HepG2 (cell line): ENCODE measurements at regions not wholly inside any gene's neighbourhood (a gene's known extent, or its start where the extent isn't known, plus 50 kb on each side); places are given as distances from the start of the nearest gene placed in this dataset.

Experiments
- ATAC-seq: fragments of 200-7000 bp; cut with Tn5 transposase; 3 replicates; pipeline ENCODE4 v1.9.1; 2020; ENCODE audit warnings: mild to moderate bottlenecking, moderate library complexity
- BruUV-seq: library from RNA; stranded (reverse); fragments of 400-500 nt; replicated peaks from 2 replicates; lab custom pipeline; 2021; lab: Mats Ljungman, UMichigan
- CTCF ChIA-PET: fragments of 300-600 bp; formaldehyde crosslinking; extraction: SDS; loops from one replicate; lab custom pipeline; 2021; ENCODE audit warnings: low total read pairs, inconsistent platforms, low intra/inter-chr PET ratio; lab: Yijun Ruan, JAX
- POLR2A ChIA-PET: fragments of 350-600 bp; sonication (Branson Sonifier 250); formaldehyde crosslinking; loops from one replicate; lab custom pipeline; 2020; ENCODE audit warnings: antibody characterized with exemption, inconsistent platforms; lab: Yijun Ruan, JAX
- DNase-seq: peaks from one replicate; pipeline ENCODE4 v3.0.0-alpha.2; 2015; ENCODE audit warnings: low spot score
- FAIRE-seq: peaks from 3 replicates; lab custom pipeline; 2011; peaks lifted over from hg19 to GRCh38; lab: Jason Lieb, UNC
- H2AFZ ChIP-seq: one replicate; pipeline ENCODE4 v1.6.1; 2011; ENCODE audit warnings: low read length, inconsistent platforms
- H3K27ac ChIP-seq: fragments of 300-600 bp; 3 replicates; pipeline ENCODE4 v1.8.0; 2011; ENCODE audit warnings: mixed run types, mild to moderate bottlenecking, mixed read lengths, low read length, inconsistent platforms; ENCODE audit not compliant: insufficient read depth; ENCODE audit errors: extremely low read length
- H3K27me3 ChIP-seq, 2 experiments: fragments of 200-600 bp in 1 of 2; 2 replicates in 1 of 2; 3 replicates in 1 of 2; pipeline versions ENCODE4 v1.6.0 to v1.8.0; 2011; ENCODE audit warnings: low read length in 2 of 2, mild to moderate bottlenecking in 2 of 2, moderate library complexity in 2 of 2, inconsistent platforms in 1 of 2; ENCODE audit not compliant: insufficient read depth in 2 of 2, control insufficient read depth in 1 of 2
- H3K36me3 ChIP-seq, 2 experiments: fragments of 200-600 bp in 1 of 2; replicated peaks in 1 of 2; 2 replicates in 1 of 2; 3 replicates in 1 of 2; pipeline versions ENCODE4 v1.5.1 to v1.8.0; 2011; ENCODE audit warnings: low read length in 2 of 2, inconsistent platforms in 1 of 2; ENCODE audit not compliant: insufficient read depth in 2 of 2, control insufficient read depth in 1 of 2
- H3K4me1 ChIP-seq: 2 replicates; pipeline ENCODE4 v1.5.1; 2012; ENCODE audit warnings: low read length, inconsistent platforms; ENCODE audit not compliant: insufficient read depth
- H3K4me2 ChIP-seq: 2 replicates; pipeline ENCODE4 v1.6.0; 2011; ENCODE audit warnings: low read depth, low read length, inconsistent platforms
- H3K4me3 ChIP-seq, 3 experiments: fragments of 200-600 bp in 1 of 3; sonication (generic), shearing (Covaris generic) in 1 of 3; replicated peaks in 1 of 3; 2 replicates each; pipeline ENCODE4 v1.5.1; 2011 to 2016; ENCODE audit warnings: low read length in 3 of 3, inconsistent platforms in 2 of 3, low read depth in 2 of 3, mild to moderate bottlenecking in 2 of 3, control low read depth in 1 of 3, mixed read lengths in 1 of 3; ENCODE audit not compliant: insufficient read depth in 1 of 3
- H3K79me2 ChIP-seq: one replicate; pipeline ENCODE4 v1.6.1; 2011; ENCODE audit warnings: low read length, inconsistent platforms; ENCODE audit not compliant: insufficient read depth
- H3K9ac ChIP-seq: 2 replicates; pipeline ENCODE4 v1.6.0; 2011; ENCODE audit warnings: mild to moderate bottlenecking, low read depth, low read length, inconsistent platforms; ENCODE audit not compliant: insufficient read depth
- H3K9me3 ChIP-seq: 2 replicates; pipeline ENCODE4 v1.5.1; 2012; ENCODE audit warnings: mild to moderate bottlenecking, low read length
- H4K20me1 ChIP-seq: 2 replicates; pipeline ENCODE4 v1.6.0; 2011; ENCODE audit warnings: inconsistent platforms, mild to moderate bottlenecking, low read length, moderate library complexity; ENCODE audit not compliant: insufficient read depth
- FOXA3 ChIP-seq: IDR thresholded peaks from 2 replicates; pipeline ENCODE4 v1.6.1; 2016; ENCODE audit warnings: missing genetic modification reagents, missing compliant biosample characterization
- POGZ ChIP-seq: sonication (generic); formaldehyde crosslinking; IDR thresholded peaks from 2 replicates; pipeline ENCODE4 v1.4.0; 2020; ENCODE audit warnings: mild to moderate bottlenecking, missing genetic modification reagents
- PTBP1 ChIP-seq: fragments of 200-400 bp; formaldehyde crosslinking; IDR thresholded peaks from 2 replicates; pipeline ENCODE4 v1.6.1; 2018; ENCODE audit warnings: low read length, low read depth; ENCODE audit not compliant: poor library complexity, severe bottlenecking
- SAFB2 ChIP-seq: sonication (generic); formaldehyde crosslinking; IDR thresholded peaks from 2 replicates; pipeline ENCODE4 v1.5.1; 2020; ENCODE audit warnings: missing genetic modification reagents, low read depth, mild to moderate bottlenecking, borderline replicate concordance
- SMYD3 ChIP-seq: sonication (generic); formaldehyde crosslinking; IDR thresholded peaks from 2 replicates; pipeline ENCODE4 v1.8.1; 2023; ENCODE audit warnings: mild to moderate bottlenecking, missing genetic modification reagents
- SPEN ChIP-seq: sonication (generic); formaldehyde crosslinking; IDR thresholded peaks from 2 replicates; pipeline ENCODE4 v1.5.1; 2020; ENCODE audit warnings: low read depth, mild to moderate bottlenecking, missing genetic modification reagents
- ZBTB25 ChIP-seq: IDR thresholded peaks from 2 replicates; pipeline ENCODE4 v1.6.1; 2018; ENCODE audit warnings: missing genetic modification reagents
- ZNF441 ChIP-seq: sonication (generic); formaldehyde crosslinking; IDR thresholded peaks from 2 replicates; pipeline ENCODE4 v1.7.0; 2021; ENCODE audit warnings: missing genetic modification reagents, borderline replicate concordance
- ZNF572 ChIP-seq: sonication (generic); formaldehyde crosslinking; IDR thresholded peaks from 2 replicates; pipeline ENCODE4 v1.5.1; 2020; ENCODE audit warnings: mild to moderate bottlenecking, missing genetic modification reagents
- WGBS: methylation state at CpG from one replicate; pipeline ENCODE4 v1.1.6; 2017; ENCODE audit warnings: low lambda C conversion rate; 5-methylcytosine and 5-hydroxymethylcytosine counted together
- in situ Hi-C: cut with HindIII; loops from 2 replicates; pipeline ENCODE4 v1.10.0; 2017; ENCODE audit warnings: low pct_unique_long_range_greater_than_20kb; ENCODE audit not compliant: extremely low pct_ligation_motif_present
- intact Hi-C: fragments of 100-400 bp; cut with micrococcal nuclease; formaldehyde crosslinking; loops from one replicate; pipeline ENCODE4 v1.10.0; 2022; ENCODE audit not compliant: unreplicated experiment

- TF ChIP-seq SMYD3 = no peak
- TF ChIP-seq, all 625 proteins: peak for 0
Observed at GRCh38 chr10:36114141-36114540, 472.0 kb upstream of the FZD8 start (continued).

- Histone ChIP-seq H3K79me2 (no peaks in the 10 kb centered on the region), H3K9me3 (no peaks in the 10 kb centered on the region), H3K27ac (no peak overlapping the region), H3K36me3 (no peaks in the 10 kb centered on the region), H3K9ac (no peak overlapping the region), H2AFZ (no peak overlapping the region), H4K20me1 (no peaks in the 10 kb centered on the region), H3K4me3 (no peak overlapping the region)
- ATAC-seq (no peak), DNase-seq (no peak)
- POLR2A ChIA-PET = no interaction called here
- CTCF ChIA-PET = no interaction called here
- WGBS = 36% methylated on average over 2 of the region's 2 CpGs
- intact Hi-C loops = no loop called here
- no peak for TF ChIP-seq POGZ (CRISPR knock-in tag)
- no peak for TF ChIP-seq SAFB2
- TF ChIP-seq ZNF572 (CRISPR knock-in tag) = no peak
- no peak for TF ChIP-seq FOXA3
- TF ChIP-seq ZNF441 (CRISPR knock-in tag) = no peak
- TF ChIP-seq ZBTB25 = no peak
- TF ChIP-seq PTBP1 = no peak
- TF ChIP-seq SPEN = no peak
- TF ChIP-seq, all 625 proteins: peak for 0
- Histone ChIP-seq H3K4me1 (peaks cover 11% of the 10 kb centered on the region; the same call in 1 of the 2 replicates), H3K4me2 (no peak overlapping the region), H3K27me3 (no peaks in the 10 kb centered on the region)
- FAIRE-seq = no peak
- BruUV-seq = no TSS peak
- in situ Hi-C loops = no loop called here
Observed at GRCh38 chr10:36111676-36112075, 469.6 kb upstream of the FZD8 start.
